Fibroblast of pulmonary artery (primary cell): ENCODE measurements at regions not wholly inside any gene's neighbourhood (a gene's known extent, or its start where the extent isn't known, plus 50 kb on each side); places are given as distances from the start of the nearest gene placed in this dataset.

Experiments used
- DNase-seq: peaks from one replicate; pipeline ENCODE4 v3.0.0-alpha.2; 2010; ENCODE audit warnings: low read depth
- H3K4me3 ChIP-seq: replicated peaks from 2 replicates; pipeline ENCODE4 v1.5.1; 2011; ENCODE audit warnings: low read depth, mild to moderate bottlenecking, control low read depth, low read length, moderate library complexity
- TF ChIP-seq, protein P1 (sequence below): IDR thresholded peaks from 2 replicates; pipeline ENCODE4 v1.5.1; 2011; ENCODE audit warnings: mild to moderate bottlenecking, control low read depth, low read length, inconsistent platforms; ENCODE audit errors: missing control alignments

- DNase-seq = no peak
- TF ChIP-seq, protein P1, sequence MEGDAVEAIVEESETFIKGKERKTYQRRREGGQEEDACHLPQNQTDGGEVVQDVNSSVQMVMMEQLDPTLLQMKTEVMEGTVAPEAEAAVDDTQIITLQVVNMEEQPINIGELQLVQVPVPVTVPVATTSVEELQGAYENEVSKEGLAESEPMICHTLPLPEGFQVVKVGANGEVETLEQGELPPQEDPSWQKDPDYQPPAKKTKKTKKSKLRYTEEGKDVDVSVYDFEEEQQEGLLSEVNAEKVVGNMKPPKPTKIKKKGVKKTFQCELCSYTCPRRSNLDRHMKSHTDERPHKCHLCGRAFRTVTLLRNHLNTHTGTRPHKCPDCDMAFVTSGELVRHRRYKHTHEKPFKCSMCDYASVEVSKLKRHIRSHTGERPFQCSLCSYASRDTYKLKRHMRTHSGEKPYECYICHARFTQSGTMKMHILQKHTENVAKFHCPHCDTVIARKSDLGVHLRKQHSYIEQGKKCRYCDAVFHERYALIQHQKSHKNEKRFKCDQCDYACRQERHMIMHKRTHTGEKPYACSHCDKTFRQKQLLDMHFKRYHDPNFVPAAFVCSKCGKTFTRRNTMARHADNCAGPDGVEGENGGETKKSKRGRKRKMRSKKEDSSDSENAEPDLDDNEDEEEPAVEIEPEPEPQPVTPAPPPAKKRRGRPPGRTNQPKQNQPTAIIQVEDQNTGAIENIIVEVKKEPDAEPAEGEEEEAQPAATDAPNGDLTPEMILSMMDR = no peak
- no peak overlapping the region for H3K4me3 ChIP-seq
Observed at GRCh38 chr16:5446623-5447240, 349.1 kb upstream of the EEF2KMT start.

GRCh38 chr16:5444189-5444588 lies 346.6 kb upstream of the EEF2KMT start:
- TF ChIP-seq, protein P1 = no peak
- no peak for DNase-seq
- H3K4me3 ChIP-seq = no peak overlapping the region

- TF ChIP-seq, protein P1 = no peak
- no peak for DNase-seq
- no peak overlapping the region for H3K4me3 ChIP-seq
Observed at GRCh38 chr16:5442986-5443385, 345.4 kb upstream of the EEF2KMT start.

GRCh38 chr16:5442054-5442453 lies 344.5 kb upstream of the EEF2KMT start:
- no peak overlapping the region for H3K4me3 ChIP-seq
- TF ChIP-seq, protein P1 = no peak
- DNase-seq = no peak

DNA sequence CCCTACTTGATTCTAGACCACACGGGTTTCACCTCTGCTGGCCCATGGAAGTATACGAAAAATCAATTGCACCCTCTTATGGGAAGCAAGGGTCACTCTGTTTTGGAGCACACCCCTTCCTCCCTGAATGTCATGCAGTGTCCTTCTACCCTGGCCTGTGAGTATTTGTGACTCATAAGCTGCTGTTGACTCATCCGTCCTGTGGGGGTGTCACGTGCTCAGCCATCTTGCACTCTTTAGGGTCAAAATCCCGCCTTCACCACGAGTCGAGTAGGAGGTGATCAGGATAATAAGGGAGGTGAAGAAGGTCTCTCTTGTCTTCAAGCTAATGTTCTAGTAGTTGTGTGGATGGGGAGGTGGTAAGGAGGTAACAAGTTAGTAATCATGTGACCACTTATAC lies 341.0 kb upstream of the EEF2KMT start:
- TF ChIP-seq, protein P1 = no peak
- DNase-seq = no peak
- H3K4me3 ChIP-seq = no peak overlapping the region

GRCh38 chr16:5433587-5433986 lies 336.0 kb upstream of the EEF2KMT start:
- TF ChIP-seq, protein P1 = no peak
- H3K4me3 ChIP-seq = no peak overlapping the region
- DNase-seq = no peak

- TF ChIP-seq, protein P1 = no peak
- no peak for DNase-seq
- H3K4me3 ChIP-seq = no peak overlapping the region
Observed at GRCh38 chr16:5432166-5432565, 334.6 kb upstream of the EEF2KMT start.
